RCC 7860 (cell line): ENCODE measurements at regions not wholly inside any gene's neighbourhood (a gene's known extent, or its start where the extent isn't known, plus 50 kb on each side); places are given as distances from the start of the nearest gene placed in this dataset.
A peak's percentile ranks its signal among the peaks of the same experiment; 100 is the strongest.

Experiments used
- DNase-seq: peaks from one replicate; pipeline ENCODE4 v3.0.0-alpha.2; 2015; ENCODE audit warnings: low spot score
- FAIRE-seq: peaks from 2 replicates; lab custom pipeline; 2012; peaks lifted over from hg19 to GRCh38; lab: Jason Lieb, UNC

DNA sequence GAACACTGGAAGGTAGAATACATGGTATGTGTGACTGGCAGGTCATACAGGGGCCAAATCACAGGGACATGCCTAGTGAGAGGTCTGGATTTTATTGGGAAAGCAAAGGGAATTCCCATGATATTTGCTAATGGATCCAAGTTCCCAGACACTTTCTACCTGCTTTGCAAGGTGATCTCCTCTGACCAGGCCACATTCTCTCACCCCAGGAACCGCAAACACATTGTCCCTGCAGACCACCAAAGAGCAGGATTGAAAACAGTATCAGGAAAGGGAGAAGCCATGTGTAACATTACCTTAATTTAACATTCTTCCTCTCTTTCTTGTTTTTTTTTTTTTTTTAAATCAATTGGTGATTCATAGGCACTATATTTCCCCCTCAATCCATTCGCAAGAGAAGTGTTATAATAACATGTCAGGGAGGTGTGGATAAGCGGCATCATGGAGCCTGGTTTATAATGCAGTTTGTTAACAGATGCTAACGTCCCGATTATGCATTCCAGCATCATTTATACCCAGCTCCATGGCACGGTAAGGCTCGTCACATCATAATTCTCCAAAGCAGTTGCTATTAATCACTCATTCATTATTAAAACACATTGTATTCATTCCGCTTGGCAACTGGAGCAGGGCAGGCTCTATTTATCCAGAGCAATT lies 155.1 kb upstream of the CCL2 start:
- DNase-seq (no peak), FAIRE-seq (no peak)

DNA sequence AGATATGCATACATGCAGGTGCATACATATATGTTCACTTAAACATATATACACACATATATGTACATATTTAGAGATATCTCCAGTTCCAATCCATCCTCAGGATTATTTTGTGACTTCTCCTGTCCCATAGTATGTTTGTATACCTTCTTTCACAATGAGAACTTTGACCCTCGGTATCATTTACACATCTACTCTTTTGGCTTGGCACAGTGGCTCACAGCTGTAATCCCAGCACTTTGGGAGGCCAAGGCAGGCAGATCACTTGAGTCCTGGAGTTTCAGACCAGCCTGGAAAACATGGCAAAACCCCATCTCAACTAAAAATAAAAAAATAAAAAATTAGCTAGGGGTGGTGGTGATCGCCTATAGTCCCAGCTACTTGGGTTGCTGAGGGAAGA lies 148.1 kb upstream of the CCL2 start:
- DNase-seq (no peak), FAIRE-seq (no peak)

DNA sequence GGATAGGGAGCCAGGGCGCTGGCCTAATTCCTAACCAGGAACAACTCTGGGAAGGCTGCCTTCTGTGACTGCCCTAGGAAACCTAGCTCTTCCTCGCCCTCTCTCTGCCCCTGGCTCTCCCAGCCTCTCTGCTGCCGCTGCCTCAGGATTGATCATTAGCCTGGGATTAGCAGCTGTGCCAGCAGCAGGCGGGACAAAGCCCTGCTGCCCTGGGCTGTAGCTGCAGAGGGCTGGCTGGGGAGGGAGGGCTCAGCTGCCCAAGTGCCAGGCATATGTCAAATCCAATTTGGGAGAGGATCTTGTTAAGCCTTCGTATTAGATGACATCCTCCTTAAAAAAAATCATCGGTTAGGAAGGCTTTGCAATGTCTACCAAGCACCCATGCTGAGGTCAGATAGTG lies 144.8 kb upstream of the CCL2 start:
- FAIRE-seq = no peak
- DNase-seq = no peak

DNA sequence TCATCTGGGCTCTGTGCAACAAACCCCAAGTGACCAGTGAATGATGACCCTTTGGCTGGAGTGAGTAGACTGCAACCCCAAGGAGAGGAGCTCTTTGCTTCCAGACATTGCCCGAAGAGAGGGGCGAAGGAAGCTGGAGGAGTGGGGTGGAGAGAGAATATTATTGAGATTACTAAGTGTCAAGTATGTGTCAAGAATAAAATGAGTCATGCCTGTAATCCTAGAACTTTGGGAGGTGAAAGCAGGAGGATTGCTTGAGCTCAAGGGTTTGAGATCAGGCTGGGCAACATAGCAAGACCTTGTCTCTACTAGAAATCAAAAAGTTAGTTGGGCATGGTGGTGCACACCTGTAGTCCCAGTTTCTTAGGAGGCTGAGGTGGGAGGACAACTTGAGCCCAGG lies 142.0 kb upstream of the CCL2 start:
- DNase-seq (no peak), FAIRE-seq (no peak)

DNA sequence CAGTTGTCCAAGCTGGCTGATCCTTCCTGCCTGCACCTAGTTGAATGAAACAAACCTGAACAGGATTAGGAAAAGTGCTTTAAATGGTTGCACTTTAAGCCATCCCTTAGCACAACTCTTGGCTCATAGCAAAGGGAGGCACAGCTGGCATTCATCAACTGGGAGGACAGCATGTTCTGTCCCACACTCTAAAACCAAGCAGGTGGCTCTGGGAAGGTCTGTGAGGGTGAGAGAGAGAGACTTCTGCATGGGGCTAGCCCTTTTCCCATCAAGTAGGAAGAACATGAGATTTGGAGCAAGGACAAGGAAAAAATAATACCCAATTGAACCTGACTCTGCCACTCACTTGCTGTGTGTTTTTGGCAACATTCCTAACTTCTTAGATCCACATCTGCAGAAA lies 140.9 kb upstream of the CCL2 start:
- FAIRE-seq (no peak), DNase-seq (no peak)

DNA sequence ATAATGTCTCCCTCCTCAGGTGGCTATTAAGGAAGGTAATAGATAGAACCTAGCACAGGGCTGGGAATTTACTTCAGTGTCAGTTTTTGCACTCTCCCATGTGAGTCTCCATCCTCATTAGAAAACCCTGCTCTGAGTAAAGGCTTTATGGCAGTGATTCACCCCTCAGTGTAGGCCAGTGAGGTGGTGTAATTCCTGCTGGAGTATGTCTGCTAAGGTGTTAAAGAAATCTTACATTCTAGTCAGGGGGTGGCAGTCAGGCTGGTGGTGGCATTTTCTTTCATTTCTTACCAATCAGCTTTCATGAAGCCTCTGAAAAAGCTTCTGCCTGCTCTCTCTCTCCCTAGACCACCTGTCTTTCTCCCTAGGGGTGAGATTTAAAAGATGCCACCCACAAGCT lies 138.8 kb upstream of the CCL2 start:
- DNase-seq (no peak), FAIRE-seq (no peak)

DNA sequence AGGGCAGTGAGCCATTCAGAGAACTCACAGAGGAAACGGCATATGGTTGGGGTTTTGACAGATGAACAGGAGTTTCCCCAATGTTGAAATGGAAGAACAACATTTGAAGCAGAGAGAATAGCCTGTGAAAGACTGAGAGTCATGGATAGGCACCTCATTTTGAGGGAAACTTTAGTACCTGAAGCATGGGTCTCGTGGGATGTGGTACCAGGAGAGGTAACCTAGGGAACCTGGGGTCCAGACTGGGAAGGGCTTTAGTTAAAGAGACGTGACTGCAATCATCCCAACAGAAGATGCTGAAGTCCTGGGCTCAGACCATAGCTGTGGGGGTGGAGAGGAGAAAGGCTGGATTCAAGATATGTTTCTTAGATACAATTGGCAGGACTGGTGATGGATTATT lies 137.8 kb upstream of the CCL2 start:
- FAIRE-seq (no peak), DNase-seq (no peak)

DNA sequence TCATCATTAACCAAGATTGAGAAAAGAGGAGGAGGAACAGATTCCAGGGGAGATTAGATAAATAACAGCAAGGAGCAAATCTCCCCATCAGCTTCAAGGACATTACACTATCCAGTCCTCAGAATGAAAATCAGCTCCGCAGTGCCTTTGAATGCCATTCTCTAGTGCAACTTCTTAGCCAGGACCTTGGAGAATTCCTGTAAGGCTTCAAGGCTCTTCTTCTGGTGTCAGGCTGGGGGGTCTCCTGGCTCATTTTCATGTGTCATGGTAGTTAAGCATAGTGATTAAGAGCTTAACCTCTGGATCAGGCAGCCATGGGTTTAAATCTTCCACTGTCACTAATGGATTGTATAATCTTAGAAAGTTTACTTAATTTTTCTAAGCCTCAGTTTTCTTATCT lies 137.3 kb upstream of the CCL2 start:
- DNase-seq (no peak), FAIRE-seq (no peak)

DNA sequence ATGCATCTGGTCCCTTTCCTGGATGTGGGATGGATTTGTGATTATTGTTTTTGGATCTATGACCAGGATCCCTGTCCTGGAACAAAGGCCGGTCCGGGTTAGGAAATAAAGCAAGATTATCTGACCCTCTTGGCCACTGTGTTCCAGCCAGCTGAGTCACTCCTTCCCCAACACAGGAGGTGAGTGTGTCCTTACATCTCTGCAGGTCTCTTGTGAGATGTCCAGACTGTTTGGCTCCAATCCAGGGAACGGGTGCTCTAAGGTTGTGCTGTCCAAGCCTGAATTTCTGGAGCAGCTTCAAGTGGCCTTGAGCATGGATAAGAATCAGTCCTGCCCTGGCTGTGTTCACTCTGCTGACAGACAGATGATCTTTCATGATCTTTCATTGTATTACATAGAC lies 136.5 kb upstream of the CCL2 start:
- DNase-seq (no peak), FAIRE-seq (no peak)

DNA sequence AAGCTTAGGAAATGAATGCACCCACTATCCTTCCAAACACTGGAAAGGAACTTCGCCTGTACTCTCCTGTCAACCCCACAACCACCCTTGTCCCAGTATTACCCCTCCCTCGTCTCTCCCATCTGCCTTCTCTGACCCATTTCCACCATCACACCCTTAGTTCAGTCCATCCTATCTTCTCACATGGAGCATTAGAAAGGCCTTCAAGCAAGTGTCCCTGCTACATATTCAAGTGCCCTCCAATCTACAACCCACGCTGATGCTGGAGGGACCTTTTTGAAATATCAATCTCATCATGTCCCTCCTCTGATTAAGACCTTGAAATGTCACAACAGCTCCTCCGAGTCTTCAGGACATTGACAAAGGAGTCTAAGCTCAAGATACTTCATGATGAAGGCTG lies 133.8 kb upstream of the CCL2 start:
- no peak for FAIRE-seq
- DNase-seq = no peak

DNA sequence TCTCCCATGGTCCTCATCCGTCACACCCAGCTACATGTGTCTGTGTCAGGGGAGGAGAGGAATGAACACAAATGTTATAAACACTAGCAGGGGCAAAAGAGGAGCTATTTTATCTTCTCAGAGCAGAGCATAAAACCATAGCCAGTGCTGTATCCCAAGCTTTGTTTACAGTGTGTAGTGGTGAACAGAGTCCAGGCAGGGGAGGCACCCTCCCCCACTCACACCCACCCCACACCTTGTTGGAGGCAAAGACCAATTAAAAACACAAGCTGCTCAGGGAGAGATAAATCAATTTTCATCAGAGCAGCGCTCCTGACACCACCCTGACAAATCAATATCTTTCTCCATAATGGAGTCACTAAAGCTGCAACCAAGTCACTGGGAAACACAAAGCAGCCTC lies 132.6 kb upstream of the CCL2 start:
- FAIRE-seq = no peak

DNA sequence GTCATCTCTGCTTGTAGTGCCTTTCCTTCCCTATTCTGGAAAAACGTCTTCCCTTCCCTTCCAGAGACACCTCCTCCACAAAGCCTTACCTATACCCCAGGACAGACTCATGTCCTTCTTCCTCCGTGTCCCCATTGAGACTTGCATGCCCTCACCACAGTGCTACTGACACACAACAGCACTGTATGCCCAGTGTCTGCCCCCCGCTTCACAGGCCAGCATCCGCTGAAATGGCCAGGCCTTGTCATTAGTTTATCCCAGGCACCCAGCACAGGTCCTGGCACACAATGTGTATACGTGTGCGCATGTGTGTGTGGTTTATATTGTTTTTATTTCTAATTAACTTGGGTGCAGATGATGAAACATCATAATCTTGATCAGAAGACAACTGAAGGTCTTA lies 130.1 kb upstream of the CCL2 start:
- no peak for DNase-seq
- FAIRE-seq = no peak

More for the DNA sequence above, 132.6 kb upstream of the CCL2 start:
- no peak for DNase-seq

DNA sequence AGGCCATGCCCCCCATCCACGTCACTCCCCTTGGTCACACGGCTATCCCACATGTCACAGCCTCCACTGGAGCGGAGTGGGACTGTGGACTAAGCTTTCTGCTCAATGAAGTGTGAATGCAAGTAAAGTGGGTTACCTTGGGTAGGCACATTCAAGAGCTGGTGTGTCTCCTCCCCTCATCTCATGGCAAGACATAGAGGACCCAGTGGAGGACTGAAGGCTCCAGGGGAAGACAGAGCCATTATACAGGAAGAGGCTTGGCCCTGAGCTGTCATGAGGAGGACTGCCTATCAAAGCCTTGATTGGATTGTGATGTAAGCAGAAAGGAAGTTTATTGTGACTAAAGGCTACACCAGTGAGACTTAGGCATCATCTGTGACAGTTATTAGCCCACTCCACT lies 129.2 kb upstream of the CCL2 start:
- FAIRE-seq = no peak
- DNase-seq = no peak

DNA sequence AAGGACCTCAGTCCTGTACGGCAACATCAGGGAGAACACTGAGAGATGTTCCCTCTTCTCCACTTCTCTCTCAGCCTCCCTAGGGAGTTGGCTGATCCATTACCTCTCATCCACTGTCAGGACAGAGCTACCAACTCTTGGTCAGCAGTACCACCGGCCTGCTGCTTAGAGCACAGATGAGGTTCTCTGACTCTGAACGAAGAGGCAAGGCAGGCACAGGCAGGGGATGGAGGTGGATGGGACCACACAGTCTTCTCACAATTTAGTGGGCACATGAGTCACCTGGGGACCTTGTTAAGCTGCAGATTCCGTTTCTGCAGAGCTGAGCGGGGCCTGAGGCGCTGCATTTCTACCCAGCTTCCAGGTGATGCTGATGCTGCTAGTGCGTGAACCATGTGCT lies 128.6 kb upstream of the CCL2 start:
- DNase-seq (no peak), FAIRE-seq (no peak)

DNA sequence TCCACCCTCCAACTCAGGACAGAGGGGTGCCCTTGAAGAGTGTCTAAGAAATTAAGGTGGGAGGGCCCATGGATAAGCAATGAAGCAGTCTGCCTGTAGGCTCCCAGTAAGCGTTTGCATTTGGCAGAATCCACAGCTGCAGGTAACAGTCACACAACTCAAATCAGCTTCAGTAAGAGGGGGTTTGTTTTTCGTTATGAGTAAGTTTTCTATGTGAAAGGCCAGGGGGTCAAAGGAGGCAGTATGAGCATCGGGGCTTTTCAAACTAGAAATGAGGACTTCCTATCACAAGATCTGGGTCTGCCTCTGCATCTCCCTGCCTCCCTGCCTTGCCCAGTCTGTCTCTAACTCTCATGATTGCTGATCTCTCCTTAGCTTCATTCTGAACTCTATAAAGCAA lies 128.1 kb upstream of the CCL2 start:
- FAIRE-seq = no peak

DNA sequence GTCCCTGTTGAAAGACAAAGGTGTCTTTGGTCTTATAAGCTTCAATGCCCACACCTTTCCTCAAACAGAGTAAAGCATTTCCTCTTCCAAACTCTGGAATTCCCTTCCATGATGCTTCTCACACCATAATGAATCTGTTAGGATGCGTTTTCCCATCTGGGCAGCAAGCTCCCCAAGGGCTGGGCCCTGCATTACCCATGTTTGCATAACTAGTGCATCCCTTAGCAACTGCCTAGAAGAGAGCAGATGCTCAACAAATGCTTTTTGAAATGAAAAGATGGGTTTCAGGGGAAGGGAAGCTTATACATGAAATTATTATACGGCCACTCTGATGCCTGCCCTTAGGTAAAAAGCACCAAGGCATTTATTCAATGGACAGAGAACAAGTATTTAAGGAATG lies 124.5 kb upstream of the CCL2 start:
- FAIRE-seq (no peak), DNase-seq (no peak)

More for the DNA sequence above, 128.1 kb upstream of the CCL2 start:
- DNase-seq = no peak

DNA sequence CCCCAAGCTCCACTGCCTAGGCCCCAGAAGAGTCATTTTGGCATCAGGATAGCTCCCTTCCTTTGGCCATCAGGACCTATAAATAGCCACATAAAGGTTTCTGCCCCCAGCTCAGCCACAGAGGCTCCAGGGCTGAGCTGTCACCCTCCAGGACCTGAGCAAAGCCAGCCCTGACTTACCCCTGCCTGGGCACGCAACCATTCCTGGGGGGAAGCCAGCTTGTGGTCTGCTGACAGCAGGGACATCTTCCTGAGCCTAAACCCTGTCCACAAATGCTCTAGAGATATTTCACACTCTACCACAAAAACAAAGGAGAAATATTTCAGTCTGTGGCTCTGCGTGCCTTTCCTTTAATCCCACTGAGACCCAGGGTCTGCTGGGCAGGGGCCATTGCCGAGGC lies 123.7 kb upstream of the CCL2 start:
- FAIRE-seq (no peak), DNase-seq (no peak)

DNA sequence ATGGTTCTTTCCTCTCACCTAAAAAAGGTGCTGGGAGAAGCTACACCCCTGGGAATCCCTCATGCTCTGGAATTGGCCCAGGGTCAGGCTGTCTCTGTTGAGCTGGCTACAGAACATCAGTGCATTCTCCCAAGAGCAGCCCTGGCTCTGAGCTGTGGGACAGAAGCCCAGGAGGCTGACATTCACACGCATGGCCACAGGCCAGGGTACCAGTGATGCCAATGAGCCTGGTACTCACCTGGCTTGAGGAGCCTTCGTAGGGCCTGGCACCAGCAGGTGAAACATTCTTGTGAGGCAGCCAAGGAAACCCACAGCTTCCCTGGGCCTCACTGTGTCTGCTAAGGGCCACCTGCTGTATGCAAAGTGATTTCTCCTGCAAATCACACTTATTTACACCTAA lies 121.7 kb upstream of the CCL2 start:
- FAIRE-seq (no peak), DNase-seq (no peak)

DNA sequence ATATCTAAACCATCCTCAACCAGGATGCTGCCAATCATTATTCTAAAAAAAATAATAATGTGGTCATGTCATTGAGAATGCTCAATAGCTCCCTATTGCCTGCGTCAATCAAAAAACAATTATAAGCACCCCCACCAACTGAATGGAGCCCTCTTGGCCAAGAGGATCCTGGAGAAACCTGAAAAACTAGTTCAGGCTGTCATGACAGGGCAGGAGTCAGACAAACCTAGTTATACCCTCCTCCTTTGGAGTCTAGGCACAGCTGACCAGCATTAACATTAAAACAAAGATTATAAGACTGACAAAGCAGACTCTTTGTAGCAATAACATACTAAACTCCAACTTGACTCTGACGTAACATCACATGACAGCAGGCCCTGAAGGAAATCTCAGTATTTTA lies 119.2 kb upstream of the CCL2 start:
- DNase-seq (no peak), FAIRE-seq (no peak)

DNA sequence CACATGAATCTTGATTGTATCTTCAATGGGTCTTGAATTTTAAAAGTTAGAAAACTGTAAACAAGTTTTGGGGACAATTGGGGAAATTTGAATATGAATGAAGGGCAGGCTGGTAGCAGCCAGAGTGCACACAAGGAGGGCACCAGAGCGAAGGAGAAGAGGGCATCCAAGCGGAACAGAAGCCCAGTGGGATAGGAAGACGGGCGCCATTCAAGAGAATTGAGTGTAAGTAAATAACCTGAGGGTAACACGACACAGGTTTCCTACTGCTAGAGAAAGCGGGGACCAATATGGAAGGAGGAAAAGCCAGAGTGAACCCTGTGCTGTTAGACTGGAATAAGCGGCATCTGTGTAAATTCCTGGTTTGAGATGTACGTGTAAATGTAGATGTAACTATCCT lies 115.1 kb upstream of the CCL2 start:
- no peak for DNase-seq

DNA sequence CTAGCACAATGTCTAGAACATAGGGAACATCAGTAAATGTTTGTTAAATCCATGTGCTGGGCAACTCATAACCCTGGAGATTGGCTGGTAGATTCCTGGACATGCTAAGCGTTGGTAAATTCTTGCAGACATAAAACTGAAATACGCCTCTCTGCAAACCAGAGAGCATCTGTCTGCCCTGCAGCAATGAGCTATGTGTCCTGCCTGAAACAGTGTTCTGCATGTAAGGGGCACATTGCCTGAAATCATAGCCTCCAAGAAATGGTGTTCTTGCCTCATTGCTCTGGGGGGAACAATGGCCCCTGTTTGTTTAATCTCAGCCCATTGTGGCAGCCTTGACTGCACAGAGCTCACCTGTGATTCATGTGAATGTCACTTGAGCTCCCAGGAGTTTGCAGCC lies 113.5 kb upstream of the CCL2 start:
- FAIRE-seq = no peak
- no peak for DNase-seq

More for the DNA sequence above, 115.1 kb upstream of the CCL2 start:
- FAIRE-seq = no peak

DNA sequence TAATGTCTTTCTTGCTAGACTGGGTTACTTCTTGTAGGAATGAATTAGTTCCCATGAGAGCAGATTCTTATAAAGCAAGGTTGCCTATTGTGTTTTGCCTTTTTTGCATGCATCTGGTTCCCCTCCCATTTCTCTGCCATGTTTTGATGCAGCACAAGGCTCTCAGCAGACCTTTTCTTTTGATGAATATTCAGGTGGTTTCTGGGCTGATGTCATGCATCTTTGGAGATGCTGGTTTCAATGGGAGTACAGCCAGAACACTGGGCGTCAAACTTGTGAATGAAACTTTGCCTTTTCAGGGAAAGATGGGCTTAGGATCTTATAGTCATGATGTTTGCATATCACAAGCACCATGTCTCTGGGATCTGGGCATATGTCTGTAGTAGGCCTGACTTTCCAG lies 111.7 kb upstream of the CCL2 start:
- DNase-seq (no peak), FAIRE-seq (no peak)

DNA sequence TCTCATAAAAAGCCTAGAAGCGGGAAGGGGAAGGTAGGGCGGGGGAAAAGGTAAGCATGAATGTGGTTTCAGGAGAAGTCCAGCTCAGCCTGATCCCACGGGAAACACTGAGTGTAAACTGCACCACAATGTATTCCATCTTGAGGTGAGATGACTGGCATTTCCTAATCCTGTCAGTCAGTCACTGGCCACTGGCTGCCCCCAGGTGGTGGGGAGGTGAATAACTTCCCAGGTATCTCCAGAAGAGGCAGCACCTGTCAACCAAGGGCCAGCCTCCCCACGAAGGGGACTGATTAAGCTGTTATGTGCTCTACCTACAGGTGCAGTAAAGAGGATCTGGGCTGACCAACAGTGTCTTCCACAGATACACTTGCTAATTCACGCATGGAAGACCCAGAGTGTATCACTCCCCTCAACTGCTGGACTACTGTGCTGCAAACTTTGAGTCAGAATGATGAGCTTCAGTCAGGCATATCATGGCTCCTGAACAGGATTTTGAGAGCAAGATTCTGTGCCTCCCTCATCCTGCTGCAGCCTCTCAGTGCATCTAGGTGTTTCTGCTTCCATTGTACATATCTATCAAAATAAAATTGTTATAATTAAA lies 108.5 kb upstream of the CCL2 start:
- FAIRE-seq (no peak), DNase-seq (peak; percentile 7)
